Esophagus muscularis mucosa (tissue), 4 donors: ENCODE measurements at regions not wholly inside any gene's neighbourhood (a gene's known extent, or its start where the extent isn't known, plus 50 kb on each side); places are given as distances from the start of the nearest gene placed in this dataset.

Experiments
- DNase-seq: peaks from one replicate; pipeline ENCODE4 v3.0.0-alpha.2; 2017; ENCODE audit errors: extremely low spot score
- H3K27ac ChIP-seq, 4 donors: fragments of 200-600 bp; sonication (generic); replicated peaks in 1 of 4; 1 replicate in 3 of 4; 2 replicates in 1 of 4; pipeline ENCODE4 v1.5.1; 2016 to 2019; ENCODE audit warnings: mild to moderate bottlenecking in 1 of 4
- H3K27me3 ChIP-seq, 4 donors: fragments of 200-600 bp; sonication (generic); one replicate each; pipeline versions ENCODE4 v1.5.1 to v1.6.0; 2016 to 2019
- H3K36me3 ChIP-seq, 4 donors: fragments of 200-600 bp; sonication (generic); one replicate each; pipeline ENCODE4 v1.5.1; 2016 to 2019
- H3K4me1 ChIP-seq, 4 donors: fragments of 200-600 bp; sonication (generic); one replicate each; pipeline ENCODE4 v1.5.1; 2016 to 2019
- H3K4me3 ChIP-seq, 4 donors: fragments of 200-600 bp; sonication (generic); 1 replicate in 2 of 4; 2 replicates in 2 of 4; pipeline ENCODE4 v1.5.1; 2016 to 2019; ENCODE audit warnings: mild to moderate bottlenecking in 4 of 4, moderate library complexity in 1 of 4
- H3K9me3 ChIP-seq, 4 donors: fragments of 200-600 bp; sonication (generic); 1 replicate in 3 of 4; 2 replicates in 1 of 4; pipeline ENCODE4 v1.5.1; 2016 to 2019
- EP300 ChIP-seq: sonication (generic); formaldehyde crosslinking; IDR thresholded peaks from one replicate; pipeline ENCODE4 v1.6.1; 2017; ENCODE audit warnings: antibody characterized with exemption
- POLR2A ChIP-seq: fragments of 450-650 bp; IDR thresholded peaks from one replicate; pipeline ENCODE4 v1.6.1; 2017; ENCODE audit warnings: antibody characterized with exemption, moderate library complexity, mild to moderate bottlenecking, low read depth
- POLR2AphosphoS5 ChIP-seq, 2 donors: sonication (generic); formaldehyde crosslinking; IDR thresholded peaks; one replicate each; pipeline ENCODE4 v1.6.1; 2017; ENCODE audit warnings: antibody characterized with exemption in 2 of 2
- WGBS: methylation state at CpG from one replicate; pipeline ENCODE4 v1.1.5; 2018; 5-methylcytosine and 5-hydroxymethylcytosine counted together
- intact Hi-C: fragments of 100-400 bp; cut with DNase I; formaldehyde crosslinking; loops from one replicate; pipeline ENCODE4 v1.15.1; 2023
- TF ChIP-seq, protein P1 (sequence below), 3 experiments: fragments of 200-600 bp in 2 of 3; fragments of 450-650 bp in 1 of 3; sonication (generic) in 2 of 3; IDR thresholded peaks; one replicate each; pipeline ENCODE4 v1.5.1; 2017 to 2019; ENCODE audit warnings: antibody characterized with exemption in 3 of 3, mild to moderate bottlenecking in 2 of 3, moderate library complexity in 1 of 3

- TF ChIP-seq, protein P1, sequence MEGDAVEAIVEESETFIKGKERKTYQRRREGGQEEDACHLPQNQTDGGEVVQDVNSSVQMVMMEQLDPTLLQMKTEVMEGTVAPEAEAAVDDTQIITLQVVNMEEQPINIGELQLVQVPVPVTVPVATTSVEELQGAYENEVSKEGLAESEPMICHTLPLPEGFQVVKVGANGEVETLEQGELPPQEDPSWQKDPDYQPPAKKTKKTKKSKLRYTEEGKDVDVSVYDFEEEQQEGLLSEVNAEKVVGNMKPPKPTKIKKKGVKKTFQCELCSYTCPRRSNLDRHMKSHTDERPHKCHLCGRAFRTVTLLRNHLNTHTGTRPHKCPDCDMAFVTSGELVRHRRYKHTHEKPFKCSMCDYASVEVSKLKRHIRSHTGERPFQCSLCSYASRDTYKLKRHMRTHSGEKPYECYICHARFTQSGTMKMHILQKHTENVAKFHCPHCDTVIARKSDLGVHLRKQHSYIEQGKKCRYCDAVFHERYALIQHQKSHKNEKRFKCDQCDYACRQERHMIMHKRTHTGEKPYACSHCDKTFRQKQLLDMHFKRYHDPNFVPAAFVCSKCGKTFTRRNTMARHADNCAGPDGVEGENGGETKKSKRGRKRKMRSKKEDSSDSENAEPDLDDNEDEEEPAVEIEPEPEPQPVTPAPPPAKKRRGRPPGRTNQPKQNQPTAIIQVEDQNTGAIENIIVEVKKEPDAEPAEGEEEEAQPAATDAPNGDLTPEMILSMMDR (IDR thresholded peaks at IDR 0.05), result no peak
- TF ChIP-seq POLR2AphosphoS5 (IDR thresholded peaks at IDR 0.05), result no peak
- no peak for TF ChIP-seq POLR2A
- no peak for TF ChIP-seq EP300
- no peaks in the 10 kb centered on the region for H3K27me3 ChIP-seq
- H3K36me3 ChIP-seq, result no peaks in the 10 kb centered on the region
- DNase-seq, result no peak
- no peaks in the 10 kb centered on the region for H3K4me1 ChIP-seq
- H3K4me3 ChIP-seq, result no peak overlapping the region
- intact Hi-C loops, result no loop called here
- WGBS, result 98% methylated on average over 6 of the region's 6 CpGs
- H3K27ac ChIP-seq, result no peak overlapping the region
- H3K9me3 ChIP-seq, result no peaks in the 10 kb centered on the region
Measured at GRCh38 chr4:126431049-126431448, 1116.3 kb downstream of the FAT4 start.

DNA sequence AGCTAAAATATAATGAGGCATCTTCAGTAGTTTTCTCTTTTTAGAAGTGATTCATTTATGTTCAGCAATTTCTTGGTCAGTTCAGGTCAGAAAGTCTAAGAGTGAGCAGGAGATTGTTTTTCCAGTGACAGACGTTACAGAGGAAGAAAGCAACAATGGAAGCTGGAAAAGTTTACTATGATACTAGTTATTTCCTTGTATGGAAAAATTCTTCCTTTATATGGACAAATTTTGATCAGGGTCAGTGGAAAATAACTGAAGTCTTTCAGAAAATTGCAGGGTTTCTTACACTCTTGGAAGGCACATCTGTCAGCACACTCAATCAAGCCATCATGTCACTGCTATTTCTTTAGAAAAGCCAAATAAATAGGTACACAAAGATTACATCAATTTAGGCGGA, 1120.7 kb downstream of the FAT4 start:
- no peak for TF ChIP-seq POLR2A
- no peak for TF ChIP-seq EP300
- no peak for TF ChIP-seq POLR2AphosphoS5 (IDR thresholded peaks at IDR 0.05)
- TF ChIP-seq, protein P1 (IDR thresholded peaks at IDR 0.05), result no peak
- 66% methylated on average over 2 of the region's 2 CpGs for WGBS
- Histone ChIP-seq H3K36me3 (no peaks in the 10 kb centered on the region), H3K27ac (no peak overlapping the region), H3K4me3 (no peak overlapping the region), H3K27me3 (no peaks in the 10 kb centered on the region), H3K9me3 (no peaks in the 10 kb centered on the region), H3K4me1 (no peaks in the 10 kb centered on the region)
- no peak for DNase-seq
- intact Hi-C loops, result no loop called here

GRCh38 chr4:126440297-126440696, 1125.5 kb downstream of the FAT4 start:
- Histone ChIP-seq H3K4me1 (peaks cover 0 to 6% (median 0%) of the 10 kb centered on the region in 4 donors), H3K4me3 (no peak overlapping the region), H3K27ac (no peak overlapping the region), H3K36me3 (no peaks in the 10 kb centered on the region), H3K9me3 (no peaks in the 10 kb centered on the region), H3K27me3 (no peaks in the 10 kb centered on the region)
- no peak for DNase-seq
- TF ChIP-seq POLR2A (no peak), EP300 (no peak), POLR2AphosphoS5 (IDR thresholded peaks at IDR 0.05) (no peak)
- TF ChIP-seq, protein P1 (IDR thresholded peaks at IDR 0.05), result no peak
- WGBS, result 85% methylated on average over 3 of the region's 3 CpGs
- intact Hi-C loops, result no loop called here

GRCh38 chr4:126441173-126442035, 1126.6 kb downstream of the FAT4 start:
- Histone ChIP-seq H3K4me3 (no peak overlapping the region), H3K36me3 (no peaks in the 10 kb centered on the region), H3K9me3 (no peaks in the 10 kb centered on the region), H3K4me1 (peaks cover 0 to 6% (median 0%) of the 10 kb centered on the region in 4 donors), H3K27me3 (no peaks in the 10 kb centered on the region), H3K27ac (no peak overlapping the region)
- WGBS, result 66% methylated on average over 4 of the region's 4 CpGs
- TF ChIP-seq POLR2A, result no peak
- no peak for TF ChIP-seq EP300
- TF ChIP-seq, protein P1 (IDR thresholded peaks at IDR 0.05), result no peak
- no peak for TF ChIP-seq POLR2AphosphoS5 (IDR thresholded peaks at IDR 0.05)
- DNase-seq, result no peak
- intact Hi-C loops, result no loop called here

DNA sequence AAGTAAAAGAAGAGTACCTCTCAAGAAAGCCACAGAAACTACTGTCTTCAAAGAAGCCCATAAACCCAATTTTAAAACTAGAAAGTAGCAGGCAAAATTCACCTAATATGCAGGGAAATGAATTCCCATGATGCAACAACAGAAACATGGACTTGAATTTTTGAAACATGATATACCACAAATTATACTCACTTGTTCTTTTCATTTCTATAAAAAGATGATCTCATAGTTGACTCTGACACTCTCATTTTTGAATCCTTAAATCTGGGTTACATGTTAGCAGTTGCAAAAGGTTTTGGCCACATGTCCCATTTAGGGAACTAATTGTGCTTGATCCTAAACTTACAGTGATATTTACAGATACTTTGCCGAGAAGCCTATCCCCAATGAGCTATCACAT, 1130.8 kb downstream of the FAT4 start:
- Histone ChIP-seq H3K9me3 (no peaks in the 10 kb centered on the region), H3K4me1 (peaks cover 0 to 6% (median 0%) of the 10 kb centered on the region in 4 donors), H3K27me3 (no peaks in the 10 kb centered on the region), H3K27ac (no peak overlapping the region), H3K36me3 (no peaks in the 10 kb centered on the region), H3K4me3 (no peak overlapping the region)
- TF ChIP-seq POLR2A (no peak), POLR2AphosphoS5 (IDR thresholded peaks at IDR 0.05) (no peak), EP300 (no peak)
- TF ChIP-seq, protein P1 (IDR thresholded peaks at IDR 0.05), result no peak
- 64% methylated on average over 1 of the region's 1 CpG for WGBS
- intact Hi-C loops, result no loop called here
- DNase-seq, result no peak
